HG02763 (cell line): ENCODE measurements at regions not wholly inside any gene's neighbourhood (a gene's known extent, or its start where the extent isn't known, plus 50 kb on each side); places are given as distances from the start of the nearest gene placed in this dataset.

Experiments
- ATAC-seq: cut with Tn5 transposase; IDR thresholded peaks from one replicate; pipeline ENCODE4 v1.9.1; 2021; ENCODE audit warnings: mild to moderate bottlenecking, moderate library complexity; ENCODE audit not compliant: unreplicated experiment

- no peak for ATAC-seq
These were observed 223.9 kb upstream of the RGPD4 start for GRCh38 chr2:107602801-107603200.

GRCh38 chr2:107607054-107607453, 219.6 kb upstream of the RGPD4 start:
- ATAC-seq, result no peak

- ATAC-seq, result no peak
These were observed 219.2 kb upstream of the RGPD4 start for GRCh38 chr2:107607473-107607872.

GRCh38 chr2:107615039-107615438, 211.7 kb upstream of the RGPD4 start:
- no peak for ATAC-seq

DNA sequence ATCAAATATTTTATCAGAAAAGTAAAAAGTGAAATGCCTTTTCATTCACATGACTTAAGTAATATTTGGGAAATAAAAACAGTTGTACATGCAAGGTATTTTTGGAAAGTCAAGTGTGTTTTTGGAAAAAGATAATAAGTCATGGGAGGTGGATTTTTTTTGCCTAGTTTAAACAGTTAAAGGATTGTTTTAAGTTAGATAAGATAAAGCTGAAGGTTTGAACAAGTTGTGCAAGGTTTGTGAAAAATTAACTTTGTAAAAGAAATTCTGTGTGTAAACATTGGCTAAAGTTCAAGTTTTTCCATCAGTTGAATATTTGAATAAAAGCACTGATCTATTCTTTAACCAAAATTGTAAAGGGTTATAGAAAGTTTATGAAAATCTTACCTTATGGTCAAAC, 207.9 kb upstream of the RGPD4 start:
- no peak for ATAC-seq

DNA sequence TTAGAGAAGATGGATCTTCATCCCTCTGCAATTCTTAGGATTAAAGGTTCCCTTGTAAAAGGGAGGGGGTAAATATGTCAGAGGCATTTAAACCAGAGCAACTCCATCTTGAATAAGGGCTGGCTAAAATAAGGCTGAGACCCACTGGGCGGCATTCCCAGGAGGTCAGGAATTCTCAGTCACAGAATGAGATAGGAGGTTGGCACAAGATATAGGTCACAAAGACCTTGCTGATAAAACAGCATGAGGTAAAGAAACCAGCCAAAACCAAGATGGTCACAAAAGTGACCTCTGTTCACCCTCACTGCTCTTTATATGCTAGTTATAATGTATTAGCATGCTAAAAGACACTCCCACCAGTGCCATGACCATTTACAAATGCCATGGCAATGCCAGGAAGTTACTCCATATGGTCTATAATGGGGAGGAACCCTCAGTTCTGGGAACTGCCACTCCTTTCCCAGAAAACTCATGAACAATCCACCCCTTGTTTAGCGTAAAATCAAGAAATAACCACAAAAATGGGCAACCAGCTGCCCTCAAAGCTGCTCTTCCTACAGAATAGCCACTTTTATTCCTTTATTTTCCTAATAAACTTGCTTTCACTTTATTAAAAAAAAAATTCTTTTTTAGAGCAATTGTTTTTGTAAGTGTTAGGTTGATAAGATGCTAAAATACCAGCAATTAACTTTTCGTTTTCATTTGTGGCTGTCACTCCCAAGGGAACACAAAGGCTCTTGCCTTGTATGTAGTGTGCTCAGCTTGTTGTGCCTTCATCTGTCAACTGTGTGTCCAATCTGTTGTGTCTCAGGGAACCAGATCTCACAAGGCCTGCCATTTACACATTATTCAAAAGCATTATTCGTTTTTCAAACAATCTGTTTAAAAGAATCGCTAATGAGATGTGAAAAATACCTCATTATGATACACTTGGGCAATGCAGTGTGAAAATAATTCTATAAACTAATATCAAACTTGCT, 205.2 kb upstream of the RGPD4 start:
- no peak for ATAC-seq

DNA sequence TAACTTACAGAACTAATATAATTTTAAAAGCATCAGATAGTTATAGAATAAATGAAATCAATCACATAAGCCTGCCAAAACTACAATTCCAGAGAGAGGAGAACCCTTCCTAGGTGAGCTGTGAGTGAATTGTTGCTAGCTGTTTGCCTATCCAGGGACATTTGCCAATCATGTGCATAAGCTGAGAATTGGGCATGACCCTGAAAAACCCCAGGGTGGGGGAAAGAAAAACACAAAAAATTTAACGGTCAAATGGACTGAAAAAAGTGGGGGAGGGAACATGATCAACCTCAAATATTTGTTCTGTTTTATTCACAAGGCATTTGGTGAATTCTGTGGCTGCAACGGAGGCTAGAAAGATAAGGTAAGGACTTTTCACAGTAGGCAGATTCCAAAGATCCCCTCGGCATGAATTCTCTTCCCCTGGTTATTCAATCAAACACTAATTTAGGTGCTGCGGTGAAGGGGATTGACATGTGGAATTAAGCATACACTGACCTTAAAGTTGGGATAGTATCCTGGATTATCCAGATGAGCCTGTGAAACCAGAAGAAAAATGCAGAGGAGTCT, 203.9 kb upstream of the RGPD4 start:
- ATAC-seq, result no peak

DNA sequence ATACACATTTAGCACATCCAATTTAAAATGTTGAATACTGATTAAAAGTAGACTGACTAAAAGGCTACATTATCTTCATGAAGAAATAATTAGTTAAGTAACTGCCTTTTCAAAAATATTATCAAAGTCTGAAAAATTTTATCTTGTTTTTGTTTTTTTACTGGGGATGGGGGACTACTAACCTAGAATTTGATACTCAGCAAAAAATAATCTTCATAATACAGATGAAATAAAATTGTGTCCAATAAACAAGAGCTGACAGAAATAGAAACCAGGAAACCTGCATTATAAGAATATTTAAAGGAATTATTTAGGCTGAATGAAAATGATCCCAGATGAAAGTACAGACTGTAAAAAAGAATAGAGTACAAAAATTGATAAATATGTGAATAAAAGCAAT, 200.7 kb upstream of the RGPD4 start:
- no peak for ATAC-seq

- no peak for ATAC-seq
These were observed 199.5 kb upstream of the RGPD4 start for GRCh38 chr2:107627164-107627563.

DNA sequence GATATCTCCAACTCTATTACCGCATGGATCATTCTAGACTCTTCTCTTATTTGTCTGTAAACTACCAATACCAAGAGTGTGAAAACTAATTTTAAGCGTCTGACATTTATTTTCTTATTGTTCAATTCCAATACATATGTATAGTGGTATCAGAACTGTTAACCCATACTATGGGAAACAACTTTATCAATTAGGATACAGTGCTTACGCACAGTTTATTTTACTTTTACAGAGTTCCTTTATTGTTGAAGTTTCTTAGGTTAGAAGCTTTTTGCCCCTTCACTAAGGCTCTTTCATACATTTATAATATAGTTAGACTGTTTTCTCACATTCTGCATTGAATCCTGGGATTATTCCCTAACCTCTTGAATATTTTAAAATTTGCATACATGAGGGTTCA, 198.8 kb upstream of the RGPD4 start:
- ATAC-seq, result no peak

GRCh38 chr2:107633580-107634147, 193.0 kb upstream of the RGPD4 start:
- no peak for ATAC-seq

DNA sequence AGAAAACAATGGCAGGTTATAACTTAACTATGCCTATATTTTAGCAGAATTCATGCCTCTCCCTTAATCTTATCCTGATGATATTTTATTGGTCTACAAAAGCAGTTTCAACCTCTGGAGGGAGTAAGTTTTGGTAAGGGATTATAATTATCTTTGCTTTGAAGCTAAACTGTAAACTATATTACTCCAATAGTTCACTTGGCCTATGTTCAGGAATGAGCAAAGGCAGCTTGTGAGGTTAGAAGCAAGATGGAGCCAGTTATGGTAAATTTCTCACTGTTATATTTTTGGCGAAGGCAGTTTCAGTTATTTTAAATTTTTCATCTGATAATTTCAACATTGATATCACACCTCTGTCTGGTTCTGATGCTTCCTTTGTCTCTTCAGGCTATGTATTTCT, 192.5 kb upstream of the RGPD4 start:
- no peak for ATAC-seq

DNA sequence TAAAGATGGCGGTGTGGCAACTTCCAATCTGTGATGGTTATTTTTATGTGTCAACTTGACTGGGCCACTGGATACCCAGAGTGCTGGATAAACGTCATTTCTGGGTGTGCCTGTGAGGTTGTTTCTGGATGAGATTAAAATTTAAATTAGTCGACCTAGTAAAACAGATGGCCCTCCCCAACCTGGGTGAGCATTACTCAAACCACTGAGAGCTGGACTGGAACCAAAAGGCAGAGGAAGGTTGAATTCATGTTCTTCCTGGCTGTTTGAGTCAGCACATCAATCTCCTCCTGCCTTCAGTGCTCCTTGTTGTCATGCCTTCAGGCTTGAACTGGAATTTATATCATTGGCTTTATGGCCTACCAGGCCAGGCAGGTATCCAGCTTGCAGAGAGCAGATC, 190.8 kb upstream of the RGPD4 start:
- ATAC-seq, result no peak

DNA sequence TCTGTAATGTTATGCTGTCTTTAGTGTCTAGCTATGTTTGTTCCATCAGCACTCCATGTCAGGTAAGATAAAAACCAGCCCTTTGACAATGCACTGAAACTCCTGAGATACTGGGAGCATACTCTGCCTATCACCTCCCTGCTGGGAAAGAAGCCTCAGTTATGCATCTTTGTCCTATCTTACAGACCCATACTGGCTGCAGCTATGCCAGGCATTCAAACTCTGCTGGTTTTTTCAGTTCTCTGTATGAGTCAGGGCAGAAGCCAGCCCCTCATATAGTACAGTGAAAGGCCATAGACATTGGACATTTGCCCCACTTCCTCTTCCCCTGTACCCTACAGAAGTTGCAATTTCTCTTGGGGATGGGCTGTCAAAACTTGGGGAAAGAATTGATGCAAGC, 181.1 kb upstream of the RGPD4 start:
- no peak for ATAC-seq

DNA sequence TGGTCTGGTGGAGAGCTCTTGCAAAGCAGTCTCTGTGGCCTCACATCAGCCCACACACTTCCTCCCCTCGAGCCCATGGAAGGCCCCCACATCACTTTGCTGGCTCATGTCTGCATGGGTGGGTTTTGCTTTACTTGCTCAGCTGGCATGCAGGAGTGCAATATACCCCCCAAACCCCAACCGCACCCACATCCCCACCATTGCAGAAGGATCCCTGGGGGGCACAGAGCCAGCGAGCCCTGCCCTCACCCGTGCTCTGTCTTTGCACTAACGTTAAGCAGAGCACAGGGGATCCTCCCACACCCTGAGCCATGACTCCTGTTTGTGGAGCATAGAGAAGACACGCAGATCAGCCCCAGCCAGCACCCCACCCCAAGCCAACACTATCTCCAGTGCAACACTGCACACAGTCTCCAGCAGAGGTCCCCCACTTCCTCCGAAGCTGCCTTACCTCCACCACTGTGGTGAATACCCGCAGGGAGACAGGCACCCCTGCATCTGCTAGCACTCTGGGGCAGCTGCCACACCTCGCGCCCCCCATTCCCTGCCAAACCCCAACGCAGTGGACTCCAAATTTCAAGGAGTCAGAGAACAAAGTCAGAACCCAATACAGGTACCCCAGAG, 177.8 kb upstream of the RGPD4 start:
- ATAC-seq, result no peak

DNA sequence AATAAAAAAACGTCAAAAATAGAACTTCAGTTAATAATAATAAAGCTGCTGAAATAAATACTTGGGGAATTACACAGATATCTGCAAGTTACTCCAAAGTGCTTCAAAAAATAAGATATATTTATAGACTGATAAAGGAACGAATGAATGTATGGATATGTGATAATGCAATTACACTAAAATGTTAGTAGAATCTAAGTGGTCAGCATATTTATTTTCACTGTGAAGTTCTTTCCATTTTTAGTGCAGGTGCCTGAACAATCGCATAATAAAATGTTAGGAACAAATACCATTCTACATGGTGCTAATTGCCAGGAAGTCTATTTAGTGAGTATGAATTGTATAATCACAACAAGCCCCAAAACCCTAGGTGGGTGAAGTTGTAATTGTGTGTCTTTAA, 169.6 kb upstream of the RGPD4 start:
- no peak for ATAC-seq

GRCh38 chr2:107663632-107664031, 163.1 kb upstream of the RGPD4 start:
- ATAC-seq, result no peak

- ATAC-seq, result no peak
These were observed 157.4 kb upstream of the RGPD4 start for GRCh38 chr2:107669335-107669734.

DNA sequence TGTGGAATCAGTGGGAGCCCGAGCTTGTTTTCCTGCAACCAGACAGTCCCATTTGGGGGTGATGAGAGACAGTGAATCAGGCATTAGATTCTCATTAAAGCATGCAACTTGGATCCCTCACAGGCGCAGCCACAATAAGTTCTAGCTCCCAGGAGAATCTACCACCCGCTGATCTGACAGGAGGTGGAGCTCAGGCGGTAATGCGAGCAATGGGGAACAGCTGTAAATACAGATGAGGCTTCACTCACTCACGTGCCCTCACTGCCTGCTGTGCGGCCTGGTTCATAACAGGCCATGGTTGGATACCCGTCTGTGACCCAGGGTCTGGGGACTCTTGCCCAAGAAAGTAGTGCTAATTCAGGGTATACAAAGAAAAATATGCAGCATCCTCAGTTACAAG, 144.8 kb upstream of the RGPD4 start:
- no peak for ATAC-seq

DNA sequence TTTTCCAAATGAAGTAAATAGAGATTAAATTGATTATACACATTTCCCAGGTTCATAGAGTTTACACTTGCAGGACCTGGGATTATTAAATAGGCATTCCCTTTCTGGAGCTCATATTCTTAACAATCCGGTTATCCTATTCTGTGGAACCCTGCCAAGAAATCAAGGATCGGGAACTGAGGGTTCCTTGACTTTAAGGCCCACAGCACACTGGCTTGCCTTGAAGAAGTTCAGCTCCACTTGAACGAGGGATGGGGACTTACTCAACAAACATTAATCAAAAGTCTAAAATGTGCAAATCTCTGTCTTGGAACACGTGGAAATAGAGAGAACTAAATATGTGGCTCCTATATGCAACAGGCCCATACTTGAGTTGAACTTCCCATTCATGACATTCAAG, 142.3 kb upstream of the RGPD4 start:
- ATAC-seq, result no peak

- no peak for ATAC-seq
These were observed 141.2 kb upstream of the RGPD4 start for GRCh38 chr2:107685421-107685986.
